HG03066 (cell line): ENCODE measurements at regions not wholly inside any gene's neighbourhood (a gene's known extent, or its start where the extent isn't known, plus 50 kb on each side); places are given as distances from the start of the nearest gene placed in this dataset.
A peak's percentile ranks its signal among the peaks of the same experiment; 100 is the strongest.

Source experiments
- ATAC-seq: cut with Tn5 transposase; IDR thresholded peaks from one replicate; pipeline ENCODE4 v1.9.1; 2021; ENCODE audit warnings: low read depth; ENCODE audit not compliant: unreplicated experiment

GRCh38 chr20:10916312-10916711, 242.5 kb upstream of the JAG1 start:
- ATAC-seq = no peak

GRCh38 chr20:10917826-10918225, 244.0 kb upstream of the JAG1 start:
- ATAC-seq = no peak

- no peak for ATAC-seq
Measured at GRCh38 chr20:10919396-10920140, 245.8 kb upstream of the JAG1 start.

- no peak for ATAC-seq
Measured at GRCh38 chr20:10920396-10920795, 246.6 kb upstream of the JAG1 start.

- ATAC-seq = no peak
Measured at GRCh38 chr20:10921491-10922010, 247.8 kb upstream of the JAG1 start.

GRCh38 chr20:10922506-10922905, 248.7 kb upstream of the JAG1 start:
- ATAC-seq = no peak

GRCh38 chr20:10922941-10923340, 249.1 kb upstream of the JAG1 start:
- ATAC-seq = no peak

- ATAC-seq = no peak
Measured at GRCh38 chr20:10924644-10925201, 250.9 kb upstream of the JAG1 start.

GRCh38 chr20:10925767-10926166, 252.0 kb upstream of the JAG1 start:
- no peak for ATAC-seq

- no peak for ATAC-seq
Measured at GRCh38 chr20:10927011-10927583, 253.3 kb upstream of the JAG1 start.

- ATAC-seq = no peak
Measured at GRCh38 chr20:10927936-10928840, 254.4 kb upstream of the JAG1 start.

GRCh38 chr20:10928841-10929421, 255.1 kb upstream of the JAG1 start:
- ATAC-seq = no peak

GRCh38 chr20:10935658-10936402, 262.0 kb upstream of the JAG1 start:
- no peak for ATAC-seq

GRCh38 chr20:10936786-10937185, 263.0 kb upstream of the JAG1 start:
- ATAC-seq = no peak

- ATAC-seq = no peak
Measured at GRCh38 chr20:10939331-10939941, 265.6 kb upstream of the JAG1 start.

GRCh38 chr20:10940941-10941340, 267.1 kb upstream of the JAG1 start:
- peak; percentile 98 for ATAC-seq

- no peak for ATAC-seq
Measured at GRCh38 chr20:10943686-10944265, 270.0 kb upstream of the JAG1 start.

- ATAC-seq = no peak
Measured at GRCh38 chr20:10946124-10946880, 272.5 kb upstream of the JAG1 start.
